Activated CD4-positive, alpha-beta T cell treated with anti-CD3 and anti-CD28 coated beads for 36 hours (primary cell): ENCODE measurements at regions not wholly inside any gene's neighbourhood (a gene's known extent, or its start where the extent isn't known, plus 50 kb on each side); places are given as distances from the start of the nearest gene placed in this dataset.
A peak's percentile ranks its signal among the peaks of the same experiment; 100 is the strongest.
"Not testable (repeated sequence)": the region's sequence is repeated elsewhere in the genome, so short reads cannot be mapped to it uniquely, and the experiment has no call there.

Source experiments
- ATAC-seq: fragments of 200-7000 bp; cut with Tn5 transposase; one replicate; pipeline ENCODE4 v1.10.0; 2021; ENCODE audit warnings: mild to moderate bottlenecking, moderate library complexity
- CTCF ChIA-PET: fragments of 350-600 bp; sonication (Branson Sonifier 250); formaldehyde crosslinking; loops from one replicate; lab custom pipeline; 2021; ENCODE audit warnings: antibody characterized with exemption; lab: Charles Lee
- POLR2A ChIA-PET: fragments of 350-600 bp; sonication (Branson Sonifier 250); formaldehyde crosslinking; loops from one replicate; lab custom pipeline; 2021; ENCODE audit warnings: antibody characterized with exemption, inconsistent platforms; lab: Charles Lee
- DNase-seq: peaks from one replicate; pipeline ENCODE4 v3.0.0-alpha.2; 2020
- H3K27ac Mint-ChIP-seq: one replicate; pipeline ENCODE4 v1.8.0; 2021; ENCODE audit warnings: mixed read lengths
- H3K27me3 Mint-ChIP-seq: one replicate; pipeline ENCODE4 v1.8.0; 2021; ENCODE audit warnings: mixed read lengths
- H3K36me3 Mint-ChIP-seq: one replicate; pipeline ENCODE4 v1.8.0; 2021; ENCODE audit warnings: low read depth, mixed read lengths
- H3K4me1 Mint-ChIP-seq: one replicate; pipeline ENCODE4 v1.8.0; 2021; ENCODE audit warnings: mixed read lengths
- H3K4me3 Mint-ChIP-seq: one replicate; pipeline ENCODE4 v1.8.0; 2021; ENCODE audit warnings: mild to moderate bottlenecking, moderate library complexity, mixed read lengths
- H3K9me3 Mint-ChIP-seq: one replicate; pipeline ENCODE4 v1.8.0; 2021; ENCODE audit warnings: low read depth, mixed read lengths
- intact Hi-C, 2 experiments: fragments of 100-400 bp; cut with DNase I in 1 of 2; cut with micrococcal nuclease in 1 of 2; formaldehyde crosslinking; loops; one replicate each; pipeline versions ENCODE4 v1.14.2 to v1.15.1; 2022 to 2024; cut with DNase I, micrococcal nuclease

- no peaks in the 10 kb centered on the region for H3K36me3 Mint-ChIP-seq
- intact Hi-C loops = no loop called here
- no peaks in the 10 kb centered on the region for H3K9me3 Mint-ChIP-seq
- DNase-seq = no peak
- CTCF ChIA-PET = no interaction called here
- no peak for ATAC-seq
- no peak overlapping the region for H3K4me3 Mint-ChIP-seq
- peaks cover 5% of the 10 kb centered on the region for H3K4me1 Mint-ChIP-seq
- no peaks in the 10 kb centered on the region for H3K27me3 Mint-ChIP-seq
- POLR2A ChIA-PET = no interaction called here
- no peak overlapping the region for H3K27ac Mint-ChIP-seq
Measured at GRCh38 chr5:87139795-87140194, 127.9 kb upstream of the RASA1 start.

GRCh38 chr5:87141544-87141943 lies 126.1 kb upstream of the RASA1 start:
- Mint-ChIP-seq H3K4me3 (no peak overlapping the region), H3K4me1 (peaks cover 3% of the 10 kb centered on the region), H3K27me3 (no peaks in the 10 kb centered on the region), H3K27ac (no peak overlapping the region), H3K9me3 (no peaks in the 10 kb centered on the region), H3K36me3 (no peaks in the 10 kb centered on the region)
- DNase-seq = no peak
- no peak for ATAC-seq
- intact Hi-C loops = no loop called here
- ChIA-PET POLR2A (no interaction called here), CTCF (no interaction called here)

- CTCF ChIA-PET = interaction anchor here (1.5 kb wide), 1 partner anchor 29 kb away, joined by 5 read pairs; no protein-coding TSS in a partner anchor
- POLR2A ChIA-PET, H3K27me3 Mint-ChIP-seq, H3K27ac Mint-ChIP-seq, intact Hi-C loops, H3K9me3 Mint-ChIP-seq, ATAC-seq, H3K4me1 Mint-ChIP-seq, H3K4me3 Mint-ChIP-seq, DNase-seq, H3K36me3 Mint-ChIP-seq: not testable (repeated sequence)
Measured at GRCh38 chr5:87145853-87146252, 121.8 kb upstream of the RASA1 start.

- CTCF ChIA-PET = no interaction called here
- Mint-ChIP-seq H3K36me3 (no peaks in the 10 kb centered on the region), H3K4me3 (no peak overlapping the region), H3K4me1 (peaks cover 5% of the 10 kb centered on the region), H3K9me3 (no peaks in the 10 kb centered on the region), H3K27ac (no peak overlapping the region), H3K27me3 (no peaks in the 10 kb centered on the region)
- no peak for ATAC-seq
- no peak for DNase-seq
- POLR2A ChIA-PET = no interaction called here
- intact Hi-C loops = no loop called here
Measured at GRCh38 chr5:87147441-87147840, 120.2 kb upstream of the RASA1 start.

- ChIA-PET CTCF (no interaction called here), POLR2A (no interaction called here)
- no peak for DNase-seq
- Mint-ChIP-seq H3K9me3 (no peaks in the 10 kb centered on the region), H3K27me3 (no peaks in the 10 kb centered on the region), H3K36me3 (no peaks in the 10 kb centered on the region), H3K4me1 (peaks cover 5% of the 10 kb centered on the region), H3K27ac (no peak overlapping the region), H3K4me3 (no peak overlapping the region)
- intact Hi-C loops = loop anchor here in 1 of 2 experiments (1.0 kb wide), 1 partner anchor 16 kb away; no protein-coding TSS in a partner anchor
- ATAC-seq = no peak
Measured at GRCh38 chr5:87150630-87151029, 117.1 kb upstream of the RASA1 start.

GRCh38 chr5:87151547-87151946 lies 116.1 kb upstream of the RASA1 start:
- Mint-ChIP-seq H3K36me3 (no peaks in the 10 kb centered on the region), H3K4me3 (no peak overlapping the region), H3K4me1 (peaks cover 5% of the 10 kb centered on the region), H3K9me3 (no peaks in the 10 kb centered on the region), H3K27me3 (no peaks in the 10 kb centered on the region), H3K27ac (no peak overlapping the region)
- ChIA-PET CTCF (interaction anchor here (0.9 kb wide), 1 partner anchor 13 kb away, joined by 4 read pairs; no protein-coding TSS in a partner anchor), POLR2A (no interaction called here)
- DNase-seq (no peak), ATAC-seq (peak; percentile 44)
- intact Hi-C loops = no loop called here

- ChIA-PET POLR2A (no interaction called here), CTCF (no interaction called here)
- DNase-seq (no peak), ATAC-seq (no peak)
- intact Hi-C loops = no loop called here
- H3K4me3 Mint-ChIP-seq = no peak overlapping the region
- H3K4me1 Mint-ChIP-seq = peaks cover 5% of the 10 kb centered on the region
- no peaks in the 10 kb centered on the region for H3K9me3 Mint-ChIP-seq
- no peak overlapping the region for H3K27ac Mint-ChIP-seq
- no peaks in the 10 kb centered on the region for H3K27me3 Mint-ChIP-seq
- H3K36me3 Mint-ChIP-seq = no peaks in the 10 kb centered on the region
Measured at GRCh38 chr5:87152886-87153285, 114.8 kb upstream of the RASA1 start.

GRCh38 chr5:87154191-87154590 lies 113.5 kb upstream of the RASA1 start:
- no peak overlapping the region for H3K4me3 Mint-ChIP-seq
- no peaks in the 10 kb centered on the region for H3K27me3 Mint-ChIP-seq
- H3K4me1 Mint-ChIP-seq = peaks cover 5% of the 10 kb centered on the region
- no peak for DNase-seq
- H3K36me3 Mint-ChIP-seq = no peaks in the 10 kb centered on the region
- H3K27ac Mint-ChIP-seq = no peak overlapping the region
- intact Hi-C loops = no loop called here
- ChIA-PET CTCF (interaction anchor here (0.8 kb wide), 1 partner anchor 71 kb away, joined by 4 read pairs; no protein-coding TSS in a partner anchor), POLR2A (no interaction called here)
- no peak for ATAC-seq
- H3K9me3 Mint-ChIP-seq = no peaks in the 10 kb centered on the region

GRCh38 chr5:87155106-87155505 lies 112.6 kb upstream of the RASA1 start:
- H3K9me3 Mint-ChIP-seq = no peaks in the 10 kb centered on the region
- no peaks in the 10 kb centered on the region for H3K36me3 Mint-ChIP-seq
- DNase-seq (no peak), ATAC-seq (no peak)
- H3K27ac Mint-ChIP-seq = no peak overlapping the region
- ChIA-PET POLR2A (no interaction called here), CTCF (interaction anchor here (0.8 to 1.6 kb wide), 2 partner anchors 9 to 72 kb away, joined by 4 read pairs; no protein-coding TSS in a partner anchor)
- H3K27me3 Mint-ChIP-seq = no peaks in the 10 kb centered on the region
- no peak overlapping the region for H3K4me3 Mint-ChIP-seq
- H3K4me1 Mint-ChIP-seq = peaks cover 5% of the 10 kb centered on the region
- intact Hi-C loops = no loop called here

GRCh38 chr5:87156631-87157030 lies 111.1 kb upstream of the RASA1 start:
- H3K27ac Mint-ChIP-seq = no peak overlapping the region
- no peaks in the 10 kb centered on the region for H3K36me3 Mint-ChIP-seq
- H3K9me3 Mint-ChIP-seq = no peaks in the 10 kb centered on the region
- ATAC-seq = no peak
- no peak for DNase-seq
- ChIA-PET CTCF (no interaction called here), POLR2A (no interaction called here)
- no peaks in the 10 kb centered on the region for H3K27me3 Mint-ChIP-seq
- H3K4me1 Mint-ChIP-seq = peaks cover 2% of the 10 kb centered on the region
- intact Hi-C loops = no loop called here
- no peak overlapping the region for H3K4me3 Mint-ChIP-seq

- POLR2A ChIA-PET = interaction anchor here (0.6 kb wide), 1 partner anchor 30 kb away, joined by 3 read pairs; no protein-coding TSS in a partner anchor
- CTCF ChIA-PET = interaction anchor here (1.0 to 1.8 kb wide), 2 partner anchors 9 to 13 kb away, joined by 4 read pairs; no protein-coding TSS in a partner anchor
- no peaks in the 10 kb centered on the region for H3K27me3 Mint-ChIP-seq
- no peak overlapping the region for H3K4me3 Mint-ChIP-seq
- no peaks in the 10 kb centered on the region for H3K36me3 Mint-ChIP-seq
- H3K27ac Mint-ChIP-seq = no peak overlapping the region
- no peaks in the 10 kb centered on the region for H3K4me1 Mint-ChIP-seq
- DNase-seq (no peak), ATAC-seq (no peak)
- intact Hi-C loops = no loop called here
- H3K9me3 Mint-ChIP-seq = no peaks in the 10 kb centered on the region
Measured at GRCh38 chr5:87164409-87164808, 103.3 kb upstream of the RASA1 start.

- Mint-ChIP-seq H3K4me1 (no peaks in the 10 kb centered on the region), H3K27ac (no peak overlapping the region), H3K36me3 (no peaks in the 10 kb centered on the region), H3K27me3 (no peaks in the 10 kb centered on the region), H3K4me3 (no peak overlapping the region), H3K9me3 (no peaks in the 10 kb centered on the region)
- intact Hi-C loops = no loop called here
- ATAC-seq (no peak), DNase-seq (no peak)
- ChIA-PET CTCF (no interaction called here), POLR2A (no interaction called here)
Measured at GRCh38 chr5:87169300-87169991, 98.2 kb upstream of the RASA1 start.
